ENCODE measurements at regions not wholly inside any gene's neighbourhood (a gene's known extent, or its start where the extent isn't known, plus 50 kb on each side); places are given as distances from the start of the nearest gene placed in this dataset.
"Not testable (repeated sequence)": the region's sequence is repeated elsewhere in the genome, so short reads cannot be mapped to it uniquely, and the experiment has no call there.

GRCh38 chr12:86574143-86574542 is 318.0 kb upstream of the MGAT4C start:
- no peak for DNase-seq (ENCODE audit: low spot score)

GRCh38 chr12:86572455-86572854 is 316.3 kb upstream of the MGAT4C start:
- DNase-seq (ENCODE audit: low spot score), result no peak

GRCh38 chr12:86565038-86565437 is 308.8 kb upstream of the MGAT4C start:
- no peak for DNase-seq (ENCODE audit: low spot score)

- DNase-seq (ENCODE audit: low spot score), result not testable (repeated sequence)
These were observed 299.3 kb upstream of the MGAT4C start for GRCh38 chr12:86555491-86555890.

GRCh38 chr12:86551146-86551571 is 295.0 kb upstream of the MGAT4C start:
- DNase-seq (ENCODE audit: low spot score), result no peak

- no peak for DNase-seq (ENCODE audit: low spot score)
These were observed 294.3 kb upstream of the MGAT4C start for GRCh38 chr12:86550218-86551145.

GRCh38 chr12:86543716-86544115 is 287.5 kb upstream of the MGAT4C start:
- DNase-seq (ENCODE audit: low spot score), result no peak

GRCh38 chr12:86530996-86531655 is 274.9 kb upstream of the MGAT4C start:
- no peak for DNase-seq (ENCODE audit: low spot score)

GRCh38 chr12:86526060-86526595 is 269.9 kb upstream of the MGAT4C start:
- no peak for DNase-seq (ENCODE audit: low spot score)

GRCh38 chr12:86523844-86524243 is 267.7 kb upstream of the MGAT4C start:
- DNase-seq (ENCODE audit: low spot score), result no peak

GRCh38 chr12:86521870-86522269 is 265.7 kb upstream of the MGAT4C start:
- DNase-seq (ENCODE audit: low spot score), result no peak

- DNase-seq (ENCODE audit: low spot score), result no peak
These were observed 257.0 kb upstream of the MGAT4C start for GRCh38 chr12:86513226-86513625.

- DNase-seq (ENCODE audit: low spot score), result no peak
These were observed 240.4 kb upstream of the MGAT4C start for GRCh38 chr12:86496595-86496994.

- no peak for DNase-seq (ENCODE audit: low spot score)
These were observed 228.3 kb upstream of the MGAT4C start for GRCh38 chr12:86484473-86484872.

- DNase-seq (ENCODE audit: low spot score), result no peak
These were observed 217.0 kb upstream of the MGAT4C start for GRCh38 chr12:86473231-86473630.

GRCh38 chr12:86456776-86457175 is 200.6 kb upstream of the MGAT4C start:
- DNase-seq (ENCODE audit: low spot score), result no peak

- DNase-seq (ENCODE audit: low spot score), result no peak
These were observed 200.1 kb upstream of the MGAT4C start for GRCh38 chr12:86456241-86456640.

- no peak for DNase-seq (ENCODE audit: low spot score)
These were observed 189.2 kb upstream of the MGAT4C start for GRCh38 chr12:86445356-86445755.

- DNase-seq (ENCODE audit: low spot score), result no peak
These were observed 178.9 kb upstream of the MGAT4C start for GRCh38 chr12:86435053-86435452.

- no peak for DNase-seq (ENCODE audit: low spot score)
These were observed 173.6 kb upstream of the MGAT4C start for GRCh38 chr12:86429824-86430223.

- no peak for DNase-seq (ENCODE audit: low spot score)
These were observed 165.1 kb upstream of the MGAT4C start for GRCh38 chr12:86421333-86421732.

- no peak for DNase-seq (ENCODE audit: low spot score)
These were observed 158.0 kb upstream of the MGAT4C start for GRCh38 chr12:86414201-86414600.

GRCh38 chr12:86411710-86412109 is 155.5 kb upstream of the MGAT4C start:
- no peak for DNase-seq (ENCODE audit: low spot score)

Measured in SW480 (cell line).